ENCODE measurements at regions not wholly inside any gene's neighbourhood (a gene's known extent, or its start where the extent isn't known, plus 50 kb on each side); places are given as distances from the start of the nearest gene placed in this dataset.
A peak's percentile ranks its signal among the peaks of the same experiment; 100 is the strongest.

GRCh38 chr12:90122681-90123080 lies 414.0 kb upstream of the ATP2B1 start:
- H3K4me1 ChIP-seq (ENCODE audit: insufficient read depth, low read length): no peaks in the 10 kb centered on the region
- H3K23ac ChIP-seq (ENCODE audit: insufficient read length, low read depth, low read length): no peak overlapping the region
- TF ChIP-seq CTCF (conservative IDR thresholded peaks at IDR 0.05): no peak
- no peak overlapping the region for H3K14ac ChIP-seq (ENCODE audit: insufficient read depth, low read length)
- no peaks in the 10 kb centered on the region; the same call in 1 of the 2 replicates for H3K27me3 Mint-ChIP-seq (ENCODE audit: low read depth)
- 0 out of 7 replicates have a peak overlapping the region, but pooled peaks of 1 of the 3 experiments have one; percentile 41 for H3K27ac Mint-ChIP-seq
- H3T11ph ChIP-seq (ENCODE audit: low read length): no peak overlapping the region
- no peaks in the 10 kb centered on the region for H3K9me3 ChIP-seq (ENCODE audit: control insufficient read depth, low read depth, low read length)
- no peak for DNase-seq
- H3K27ac ChIP-seq (ENCODE audit: insufficient read length, low read depth, low read length): no peak overlapping the region
- no peak overlapping the region for H2AK5ac ChIP-seq (ENCODE audit: insufficient read length, low read length)
- H2BK12ac ChIP-seq (ENCODE audit: insufficient read length, low read depth, low read length): no peak overlapping the region
- H3K9ac ChIP-seq (ENCODE audit: extremely low read depth, insufficient read length, low read length): no peak overlapping the region
- H2AFZ ChIP-seq (ENCODE audit: low read length): no peak overlapping the region
- H2BK20ac ChIP-seq (ENCODE audit: low read depth, low read length, poor library complexity, severe bottlenecking): no peak overlapping the region
- no peak overlapping the region for H4K91ac ChIP-seq (ENCODE audit: insufficient read length, low read depth, low read length)
- H2BK120ac ChIP-seq (ENCODE audit: low read depth, low read length, poor library complexity, severe bottlenecking): no peak overlapping the region
- H3K23me2 ChIP-seq (ENCODE audit: insufficient read length, low read depth, low read length, poor library complexity, severe bottlenecking): no peaks in the 10 kb centered on the region
- H3K79me2 ChIP-seq (ENCODE audit: insufficient read depth, low read length): no peaks in the 10 kb centered on the region
- no peak overlapping the region for H4K5ac ChIP-seq (ENCODE audit: insufficient read length, low read depth, low read length)
- no peak overlapping the region for H2BK15ac ChIP-seq (ENCODE audit: low read depth, low read length)
- H4K20me1 ChIP-seq (ENCODE audit: control insufficient read depth, insufficient read depth, insufficient read length): no peaks in the 10 kb centered on the region
- WGBS (ENCODE audit: extremely low coverage, insufficient read length, low lambda C conversion rate): no CpG with 5 or more reads among the region's 3 CpGs
- H3K56ac ChIP-seq (ENCODE audit: insufficient read length, low read depth, low read length): no peak overlapping the region
- H2BK5ac ChIP-seq (ENCODE audit: insufficient read length, low read length): no peak overlapping the region
- no peak overlapping the region for H3K4me2 ChIP-seq (ENCODE audit: insufficient read depth, insufficient read length, low read length)
- peaks cover 22 to 26% of the 10 kb centered on the region in 2 experiments for H3K9me3 Mint-ChIP-seq
- H3K4ac ChIP-seq (ENCODE audit: low read depth, low read length): no peak overlapping the region
- no peak overlapping the region for H4K8ac ChIP-seq (replicated peaks; ENCODE audit: insufficient read length, low read depth, low read length)
- no peak overlapping the region for H3K18ac ChIP-seq (ENCODE audit: insufficient read length, low read depth, low read length)
- no peak overlapping the region for H3K4me3 Mint-ChIP-seq
- H3K79me1 ChIP-seq (ENCODE audit: insufficient read depth, low read depth, low read length, poor library complexity, severe bottlenecking): no peaks in the 10 kb centered on the region
- no peaks in the 10 kb centered on the region; a peak in 1 of 4 replicates for H3K4me1 Mint-ChIP-seq
- peaks cover 3 to 27% (median 4%) of the 10 kb centered on the region in 3 experiments; a peak in 4 of 7 replicates for H3K36me3 Mint-ChIP-seq (ENCODE audit: insufficient read depth in 1 of 3, low read depth in 3 of 3)
- H3K27me3 ChIP-seq (ENCODE audit: insufficient read depth, low read length): no peaks in the 10 kb centered on the region

All from H9 (cell line).